ENCODE measurements at regions not wholly inside any gene's neighbourhood (a gene's known extent, or its start where the extent isn't known, plus 50 kb on each side); places are given as distances from the start of the nearest gene placed in this dataset.

GRCh38 chr20:24815931-24816330, 133.1 kb upstream of the CST7 start:
- DNase-seq (ENCODE audit: low spot score): no peak

GRCh38 chr20:24816431-24816830, 132.6 kb upstream of the CST7 start:
- DNase-seq (ENCODE audit: low spot score): no peak

- DNase-seq (ENCODE audit: low spot score): no peak
Observed at GRCh38 chr20:24816907-24817306, 132.2 kb upstream of the CST7 start.

- no peak for DNase-seq (ENCODE audit: low spot score)
Observed at GRCh38 chr20:24817351-24817750, 131.7 kb upstream of the CST7 start.

GRCh38 chr20:24818056-24818455, 131.0 kb upstream of the CST7 start:
- DNase-seq (ENCODE audit: low spot score): no peak

GRCh38 chr20:24819331-24819965, 129.6 kb upstream of the CST7 start:
- no peak for DNase-seq (ENCODE audit: low spot score)

GRCh38 chr20:24820345-24820744, 128.7 kb upstream of the CST7 start:
- DNase-seq (ENCODE audit: low spot score): no peak

GRCh38 chr20:24821391-24821790, 127.7 kb upstream of the CST7 start:
- no peak for DNase-seq (ENCODE audit: low spot score)

GRCh38 chr20:24823176-24823784, 125.8 kb upstream of the CST7 start:
- DNase-seq (ENCODE audit: low spot score): no peak

- no peak for DNase-seq (ENCODE audit: low spot score)
Observed at GRCh38 chr20:24823989-24824693, 124.9 kb upstream of the CST7 start.

- no peak for DNase-seq (ENCODE audit: low spot score)
Observed at GRCh38 chr20:24825591-24825990, 123.5 kb upstream of the CST7 start.

GRCh38 chr20:24827603-24828295, 121.3 kb upstream of the CST7 start:
- DNase-seq (ENCODE audit: low spot score): no peak

GRCh38 chr20:24828992-24829648, 119.9 kb upstream of the CST7 start:
- no peak for DNase-seq (ENCODE audit: low spot score)

- no peak for DNase-seq (ENCODE audit: low spot score)
Observed at GRCh38 chr20:24829649-24830370, 119.3 kb upstream of the CST7 start.

GRCh38 chr20:24830649-24831048, 118.4 kb upstream of the CST7 start:
- DNase-seq (ENCODE audit: low spot score): no peak

- no peak for DNase-seq (ENCODE audit: low spot score)
Observed at GRCh38 chr20:24831232-24831631, 117.8 kb upstream of the CST7 start.

- DNase-seq (ENCODE audit: low spot score): no peak
Observed at GRCh38 chr20:24832518-24832917, 116.6 kb upstream of the CST7 start.

- no peak for DNase-seq (ENCODE audit: low spot score)
Observed at GRCh38 chr20:24833592-24833991, 115.5 kb upstream of the CST7 start.

- no peak for DNase-seq (ENCODE audit: low spot score)
Observed at GRCh38 chr20:24834310-24834709, 114.8 kb upstream of the CST7 start.

- no peak for DNase-seq (ENCODE audit: low spot score)
Observed at GRCh38 chr20:24835195-24835594, 113.9 kb upstream of the CST7 start.

- DNase-seq (ENCODE audit: low spot score): no peak
Observed at GRCh38 chr20:24836041-24836533, 113.0 kb upstream of the CST7 start.

All from kidney capillary endothelial cell (primary cell).